GM12878 (cell line): ENCODE measurements at regions not wholly inside any gene's neighbourhood (a gene's known extent, or its start where the extent isn't known, plus 50 kb on each side); places are given as distances from the start of the nearest gene placed in this dataset.

Source experiments
- ATAC-seq: fragments of 200-7000 bp; cut with Tn5 transposase; 3 replicates; pipeline ENCODE4 v1.9.1; 2020; ENCODE audit warnings: mild to moderate bottlenecking, moderate library complexity
- BruUV-seq: library from RNA; stranded (reverse); fragments of 400-500 nt; replicated peaks from 2 replicates; lab custom pipeline; 2021; lab: Mats Ljungman, UMichigan
- CTCF ChIA-PET: fragments of 300-600 bp; sonication (Branson Sonifier 250); formaldehyde crosslinking; extraction: SDS; loops from one replicate; lab custom pipeline; 2021; ENCODE audit warnings: inconsistent platforms; lab: Yijun Ruan, JAX
- POLR2A ChIA-PET: fragments of 350-600 bp; formaldehyde crosslinking; extraction: SDS; loops from one replicate; lab custom pipeline; 2021; ENCODE audit warnings: inconsistent platforms; lab: Charles Lee
- RAD21 ChIA-PET: fragments of 300-600 bp; sonication (Branson Sonifier 250); formaldehyde crosslinking; loops from one replicate; lab custom pipeline; 2023; ENCODE audit warnings: antibody characterized with exemption; ENCODE audit not compliant: unreplicated experiment; lab: Charles Lee
- SMC1A ChIA-PET: fragments of 300-600 bp; sonication (Branson Sonifier 250); formaldehyde crosslinking; loops from one replicate; lab custom pipeline; 2023; ENCODE audit not compliant: unreplicated experiment, uncharacterized antibody; lab: Charles Lee
- DNase-seq: peaks from one replicate; pipeline ENCODE4 v3.0.0-alpha.2; 2011; ENCODE audit warnings: low read depth, low spot score
- FAIRE-seq: peaks from 3 replicates; lab custom pipeline; 2011; peaks lifted over from hg19 to GRCh38; lab: Jason Lieb, UNC
- H2AFZ ChIP-seq: 2 replicates; pipeline ENCODE4 v1.6.0; 2011; ENCODE audit warnings: low read depth, low read length, control low read depth; ENCODE audit not compliant: control insufficient read depth
- H3K27ac ChIP-seq: 2 replicates; pipeline ENCODE4 v1.5.1; 2011; ENCODE audit warnings: control low read depth; ENCODE audit not compliant: control insufficient read depth, insufficient read depth
- H3K27me3 ChIP-seq, 2 experiments: replicated peaks in 1 of 2; 2 replicates each; pipeline versions ENCODE4 v1.6.0 to v1.6.1; 2011; ENCODE audit warnings: low read length in 1 of 2; ENCODE audit not compliant: control insufficient read depth in 2 of 2, insufficient read depth in 2 of 2
- H3K36me3 ChIP-seq, 2 experiments: 2 replicates each; pipeline ENCODE4 v1.5.1; 2011; ENCODE audit warnings: low read length in 1 of 2; ENCODE audit not compliant: control insufficient read depth in 2 of 2, insufficient read depth in 2 of 2
- H3K4me1 ChIP-seq: 2 replicates; pipeline ENCODE4 v1.6.1; 2011; ENCODE audit warnings: mild to moderate bottlenecking, low read length, moderate library complexity, mixed read lengths; ENCODE audit not compliant: control insufficient read depth, insufficient read depth
- H3K4me2 ChIP-seq: 2 replicates; pipeline ENCODE4 v1.6.0; 2011; ENCODE audit warnings: control low read depth; ENCODE audit not compliant: control insufficient read depth, insufficient read depth
- H3K4me3 ChIP-seq: fragments of 200-600 bp; sonication (generic); 2 replicates; pipeline ENCODE4 v1.5.1; 2016
- H3K79me2 ChIP-seq: 2 replicates; pipeline ENCODE4 v1.6.0; 2011; ENCODE audit warnings: low read length; ENCODE audit not compliant: control insufficient read depth, insufficient read depth
- H3K9ac ChIP-seq: 2 replicates; pipeline ENCODE4 v1.8.0; 2011; ENCODE audit warnings: low read length, control low read depth, mixed read lengths; ENCODE audit not compliant: control insufficient read depth, insufficient read depth
- H3K9me3 ChIP-seq: replicated peaks from 3 replicates; pipeline ENCODE4 v1.5.1; 2011; ENCODE audit warnings: mild to moderate bottlenecking, low read length; ENCODE audit not compliant: control insufficient read depth, insufficient read depth
- H4K20me1 ChIP-seq: 2 replicates; pipeline ENCODE4 v1.6.0; 2011; ENCODE audit not compliant: control insufficient read depth, insufficient read depth
- CBX5 ChIP-seq: sonication (generic); IDR thresholded peaks from 2 replicates; pipeline ENCODE4 v1.6.1; 2016; ENCODE audit warnings: low read depth, moderate library complexity, mild to moderate bottlenecking, inconsistent platforms
- KLF5 ChIP-seq: fragments of 450-650 bp; IDR thresholded peaks from 2 replicates; pipeline ENCODE4 v1.6.1; 2014; ENCODE audit warnings: mild to moderate bottlenecking; ENCODE audit not compliant: partially characterized antibody
- NRF1 ChIP-seq: conservative IDR thresholded peaks from 2 replicates; pipeline ENCODE4 v1.6.1; 2011; ENCODE audit warnings: mild to moderate bottlenecking, low read depth, low read length, improper control_type of control experiment
- RUNX3 ChIP-seq: IDR thresholded peaks from 2 replicates; pipeline ENCODE4 v1.6.1; 2012; ENCODE audit warnings: low read length, inconsistent platforms
- SIN3A ChIP-seq: IDR thresholded peaks from 2 replicates; pipeline ENCODE4 v1.6.1; 2012; ENCODE audit warnings: low read depth, low read length, improper control_type of control experiment
- SMC3 ChIP-seq: IDR thresholded peaks from 2 replicates; pipeline ENCODE4 v1.6.1; 2011; ENCODE audit warnings: low read length, improper control_type of control experiment, borderline replicate concordance
- TCF12 ChIP-seq: IDR thresholded peaks from 2 replicates; pipeline ENCODE4 v1.6.1; 2011; ENCODE audit warnings: low read depth, mild to moderate bottlenecking, low read length
- ZNF384 ChIP-seq: IDR thresholded peaks from 2 replicates; pipeline ENCODE4 v1.6.1; 2012; ENCODE audit warnings: low read depth, mild to moderate bottlenecking, low read length, improper control_type of control experiment, borderline replicate concordance
- in situ Hi-C: fragments of 300-500 bp; cut with MboI; formaldehyde crosslinking; loops from 9 replicates; pipeline ENCODE4 v1.14.3; 2018; ENCODE audit warnings: mixed read lengths
- intact Hi-C: fragments of 100-400 bp; cut with micrococcal nuclease; formaldehyde crosslinking; loops from one replicate; pipeline ENCODE4 v1.14.2; 2022; ENCODE audit not compliant: unreplicated experiment
- TF ChIP-seq, protein P1 (sequence below): IDR thresholded peaks from 2 replicates; pipeline ENCODE4 v1.6.1; 2012; ENCODE audit warnings: mild to moderate bottlenecking, low read depth, low read length
- TF ChIP-seq, protein P2 (sequence below): fragments of 450-650 bp; formaldehyde crosslinking; IDR thresholded peaks from 2 replicates; pipeline ENCODE4 v1.4.0; 2020; ENCODE audit warnings: mild to moderate bottlenecking, moderate library complexity

DNA sequence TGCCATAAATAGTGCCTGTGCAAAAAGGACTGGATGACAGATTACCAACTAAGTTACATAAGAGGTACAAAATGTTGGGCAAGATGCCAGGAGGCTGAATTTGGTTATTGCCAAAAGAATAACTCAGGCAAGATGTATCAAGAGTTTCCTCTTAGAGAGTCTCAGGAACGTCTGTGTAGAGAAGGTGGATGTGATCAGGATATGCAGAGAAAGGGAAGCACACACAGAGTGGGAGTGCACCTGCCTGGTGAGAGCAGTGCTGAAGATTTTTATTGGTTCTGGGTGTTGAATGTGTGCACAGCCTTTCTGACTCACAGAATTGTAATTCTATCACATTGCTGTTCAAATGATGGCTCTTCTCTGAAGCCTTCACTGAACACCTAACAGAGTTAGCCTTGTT is 156.8 kb upstream of the HS3ST1 start (continued):
- TF ChIP-seq SIN3A (no peak), TCF12 (no peak), KLF5 (no peak)

DNA sequence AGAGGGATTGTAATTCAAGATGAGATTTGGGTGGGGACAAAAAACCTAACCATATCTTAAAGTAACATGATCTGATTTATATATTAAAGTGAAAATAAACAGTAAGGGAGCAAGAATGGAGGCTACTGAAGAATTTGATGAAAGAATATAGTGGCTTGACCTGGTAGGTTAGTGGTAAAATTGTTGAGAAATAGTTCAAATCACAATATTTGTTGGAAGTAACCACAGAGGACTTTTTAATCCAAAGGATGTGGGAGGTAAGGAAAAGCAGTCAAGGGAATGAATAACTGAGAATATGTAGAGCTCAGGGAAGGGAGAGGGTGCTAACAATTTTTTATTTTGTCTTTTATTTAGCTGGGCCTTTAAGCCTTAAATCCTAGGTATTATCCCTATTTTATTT is 139.8 kb upstream of the HS3ST1 start:
- Histone ChIP-seq H3K36me3 (no peaks in the 10 kb centered on the region), H3K79me2 (no peaks in the 10 kb centered on the region), H2AFZ (no peak overlapping the region), H3K4me1 (no peaks in the 10 kb centered on the region), H3K4me3 (no peak overlapping the region), H3K4me2 (no peak overlapping the region), H3K9me3 (no peaks in the 10 kb centered on the region), H3K9ac (no peak overlapping the region), H4K20me1 (no peaks in the 10 kb centered on the region), H3K27ac (no peak overlapping the region), H3K27me3 (no peaks in the 10 kb centered on the region)
- POLR2A ChIA-PET, result no interaction called here
- no peak for ATAC-seq
- in situ Hi-C loops (no loop called here), intact Hi-C loops (no loop called here)
- DNase-seq, result no peak
- SMC1A ChIA-PET, result no interaction called here
- no peak for FAIRE-seq
- no peak for TF ChIP-seq CBX5
- TF ChIP-seq, protein P1, sequence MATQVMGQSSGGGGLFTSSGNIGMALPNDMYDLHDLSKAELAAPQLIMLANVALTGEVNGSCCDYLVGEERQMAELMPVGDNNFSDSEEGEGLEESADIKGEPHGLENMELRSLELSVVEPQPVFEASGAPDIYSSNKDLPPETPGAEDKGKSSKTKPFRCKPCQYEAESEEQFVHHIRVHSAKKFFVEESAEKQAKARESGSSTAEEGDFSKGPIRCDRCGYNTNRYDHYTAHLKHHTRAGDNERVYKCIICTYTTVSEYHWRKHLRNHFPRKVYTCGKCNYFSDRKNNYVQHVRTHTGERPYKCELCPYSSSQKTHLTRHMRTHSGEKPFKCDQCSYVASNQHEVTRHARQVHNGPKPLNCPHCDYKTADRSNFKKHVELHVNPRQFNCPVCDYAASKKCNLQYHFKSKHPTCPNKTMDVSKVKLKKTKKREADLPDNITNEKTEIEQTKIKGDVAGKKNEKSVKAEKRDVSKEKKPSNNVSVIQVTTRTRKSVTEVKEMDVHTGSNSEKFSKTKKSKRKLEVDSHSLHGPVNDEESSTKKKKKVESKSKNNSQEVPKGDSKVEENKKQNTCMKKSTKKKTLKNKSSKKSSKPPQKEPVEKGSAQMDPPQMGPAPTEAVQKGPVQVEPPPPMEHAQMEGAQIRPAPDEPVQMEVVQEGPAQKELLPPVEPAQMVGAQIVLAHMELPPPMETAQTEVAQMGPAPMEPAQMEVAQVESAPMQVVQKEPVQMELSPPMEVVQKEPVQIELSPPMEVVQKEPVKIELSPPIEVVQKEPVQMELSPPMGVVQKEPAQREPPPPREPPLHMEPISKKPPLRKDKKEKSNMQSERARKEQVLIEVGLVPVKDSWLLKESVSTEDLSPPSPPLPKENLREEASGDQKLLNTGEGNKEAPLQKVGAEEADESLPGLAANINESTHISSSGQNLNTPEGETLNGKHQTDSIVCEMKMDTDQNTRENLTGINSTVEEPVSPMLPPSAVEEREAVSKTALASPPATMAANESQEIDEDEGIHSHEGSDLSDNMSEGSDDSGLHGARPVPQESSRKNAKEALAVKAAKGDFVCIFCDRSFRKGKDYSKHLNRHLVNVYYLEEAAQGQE, result no peak
- TF ChIP-seq NRF1, result no peak
- no peak for TF ChIP-seq SMC3
- no peak for TF ChIP-seq ZNF384
- TF ChIP-seq, protein P2, sequence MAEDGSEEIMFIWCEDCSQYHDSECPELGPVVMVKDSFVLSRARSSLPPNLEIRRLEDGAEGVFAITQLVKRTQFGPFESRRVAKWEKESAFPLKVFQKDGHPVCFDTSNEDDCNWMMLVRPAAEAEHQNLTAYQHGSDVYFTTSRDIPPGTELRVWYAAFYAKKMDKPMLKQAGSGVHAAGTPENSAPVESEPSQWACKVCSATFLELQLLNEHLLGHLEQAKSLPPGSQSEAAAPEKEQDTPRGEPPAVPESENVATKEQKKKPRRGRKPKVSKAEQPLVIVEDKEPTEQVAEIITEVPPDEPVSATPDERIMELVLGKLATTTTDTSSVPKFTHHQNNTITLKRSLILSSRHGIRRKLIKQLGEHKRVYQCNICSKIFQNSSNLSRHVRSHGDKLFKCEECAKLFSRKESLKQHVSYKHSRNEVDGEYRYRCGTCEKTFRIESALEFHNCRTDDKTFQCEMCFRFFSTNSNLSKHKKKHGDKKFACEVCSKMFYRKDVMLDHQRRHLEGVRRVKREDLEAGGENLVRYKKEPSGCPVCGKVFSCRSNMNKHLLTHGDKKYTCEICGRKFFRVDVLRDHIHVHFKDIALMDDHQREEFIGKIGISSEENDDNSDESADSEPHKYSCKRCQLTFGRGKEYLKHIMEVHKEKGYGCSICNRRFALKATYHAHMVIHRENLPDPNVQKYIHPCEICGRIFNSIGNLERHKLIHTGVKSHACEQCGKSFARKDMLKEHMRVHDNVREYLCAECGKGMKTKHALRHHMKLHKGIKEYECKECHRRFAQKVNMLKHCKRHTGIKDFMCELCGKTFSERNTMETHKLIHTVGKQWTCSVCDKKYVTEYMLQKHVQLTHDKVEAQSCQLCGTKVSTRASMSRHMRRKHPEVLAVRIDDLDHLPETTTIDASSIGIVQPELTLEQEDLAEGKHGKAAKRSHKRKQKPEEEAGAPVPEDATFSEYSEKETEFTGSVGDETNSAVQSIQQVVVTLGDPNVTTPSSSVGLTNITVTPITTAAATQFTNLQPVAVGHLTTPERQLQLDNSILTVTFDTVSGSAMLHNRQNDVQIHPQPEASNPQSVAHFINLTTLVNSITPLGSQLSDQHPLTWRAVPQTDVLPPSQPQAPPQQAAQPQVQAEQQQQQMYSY (CRISPR knock-in tag), result no peak
- TF ChIP-seq RUNX3, result no peak
- RAD21 ChIA-PET, result no interaction called here
- no TSS peak for BruUV-seq
- CTCF ChIA-PET, result no interaction called here
